Gastrocnemius medialis (tissue), 4 donors: ENCODE measurements at regions not wholly inside any gene's neighbourhood (a gene's known extent, or its start where the extent isn't known, plus 50 kb on each side); places are given as distances from the start of the nearest gene placed in this dataset.

Experiments used
- CTCF ChIP-seq, 5 experiments: fragments of 450-650 bp in 3 of 5; fragments of 200-600 bp in 2 of 5; sonication (generic) in 2 of 5; IDR thresholded peaks in 4 of 5; conservative IDR thresholded peaks in 1 of 5; 1 replicate in 4 of 5; 2 replicates in 1 of 5; pipeline ENCODE4 v1.5.1; 2016 to 2019; ENCODE audit warnings: antibody characterized with exemption in 5 of 5, mild to moderate bottlenecking in 3 of 5, moderate library complexity in 3 of 5
- POLR2A ChIP-seq, 2 donors: fragments of 450-650 bp; IDR thresholded peaks; one replicate each; pipeline ENCODE4 v1.6.1; 2017; ENCODE audit warnings: antibody characterized with exemption in 2 of 2, mild to moderate bottlenecking in 2 of 2, moderate library complexity in 2 of 2

DNA sequence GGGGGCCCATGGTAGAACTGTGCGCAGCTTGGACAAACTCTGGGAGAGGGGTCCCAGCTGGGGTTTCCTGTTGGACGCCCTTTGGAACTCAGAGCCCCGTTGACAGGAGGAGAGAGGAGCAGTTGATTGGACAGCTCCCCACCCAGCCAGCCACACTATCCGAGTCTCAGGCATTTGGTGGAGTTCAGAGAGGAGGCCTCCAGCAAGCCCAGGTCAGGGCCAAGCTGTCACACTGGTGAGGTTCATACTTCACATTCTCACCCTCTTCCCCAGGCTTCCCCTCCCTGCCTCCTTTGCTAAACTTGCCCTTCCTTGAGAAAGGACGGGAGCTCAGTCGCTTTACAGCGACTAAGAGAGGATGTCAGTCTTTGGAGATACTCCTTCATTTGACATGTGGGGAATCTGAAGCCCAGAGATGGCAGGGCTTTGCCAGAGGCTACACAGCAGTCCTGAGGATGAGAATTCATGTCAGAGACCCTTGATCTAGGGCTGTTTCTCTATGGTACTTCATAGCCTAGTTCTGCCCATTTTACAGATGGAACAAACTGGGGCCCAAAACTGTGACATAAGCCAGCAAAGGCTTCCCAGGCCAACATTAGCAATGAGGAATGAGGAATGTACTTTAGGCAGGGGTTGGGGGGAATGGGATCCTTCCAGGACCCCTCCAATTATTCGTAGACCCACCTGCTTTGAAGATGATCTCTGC lies 142.2 kb downstream of the SMAD6 start:
- TF ChIP-seq CTCF (IDR thresholded peaks at IDR 0.05 in 4 of 5, conservative IDR thresholded peaks at IDR 0.05 in 1 of 5) (no peak), POLR2A (IDR thresholded peaks at IDR 0.05) (no peak)
